Nephron (organoid): ENCODE measurements at regions not wholly inside any gene's neighbourhood (a gene's known extent, or its start where the extent isn't known, plus 50 kb on each side); places are given as distances from the start of the nearest gene placed in this dataset.

Experiments
- H3K27ac Mint-ChIP-seq, 3 experiments: 2 replicates each; pipeline ENCODE4 v1.8.0; 2020; ENCODE audit warnings: mixed read lengths in 3 of 3, mild to moderate bottlenecking in 2 of 3, moderate library complexity in 1 of 3
- H3K27me3 Mint-ChIP-seq: 2 replicates; pipeline ENCODE4 v1.8.0; 2021; ENCODE audit warnings: low read depth, mild to moderate bottlenecking, moderate library complexity, mixed read lengths
- H3K36me3 Mint-ChIP-seq: 2 replicates; pipeline ENCODE4 v1.8.0; 2020; ENCODE audit warnings: low read depth, mixed read lengths
- H3K4me1 Mint-ChIP-seq: 2 replicates; pipeline ENCODE4 v1.8.0; 2020; ENCODE audit warnings: mixed read lengths
- H3K4me3 Mint-ChIP-seq, 3 experiments: 2 replicates each; pipeline ENCODE4 v1.8.0; 2020; ENCODE audit warnings: mild to moderate bottlenecking in 3 of 3, mixed read lengths in 3 of 3, moderate library complexity in 2 of 3
- H3K9me3 Mint-ChIP-seq: 2 replicates; pipeline ENCODE4 v1.8.0; 2020; ENCODE audit warnings: mixed read lengths
- CTCF ChIP-seq, 3 experiments: fragments of 200-600 bp; sonication (generic); IDR thresholded peaks; one replicate each; pipeline ENCODE4 v1.5.0; 2021; ENCODE audit warnings: antibody characterized with exemption in 3 of 3; ENCODE audit not compliant: unreplicated experiment in 3 of 3

GRCh38 chr9:124101215-124101968 lies 89.8 kb downstream of the LHX2 start:
- Mint-ChIP-seq H3K27ac (no peak overlapping the region), H3K36me3 (no peaks in the 10 kb centered on the region), H3K9me3 (peaks cover 4% of the 10 kb centered on the region), H3K4me1 (no peaks in the 10 kb centered on the region), H3K4me3 (no peak overlapping the region), H3K27me3 (peaks cover 59% of the 10 kb centered on the region)
- no peak for TF ChIP-seq CTCF (IDR thresholded peaks at IDR 0.05; ENCODE audit: unreplicated experiment in 3 of 3)

- Mint-ChIP-seq H3K36me3 (no peaks in the 10 kb centered on the region), H3K27ac (no peak overlapping the region), H3K27me3 (peaks cover 59% of the 10 kb centered on the region)
These were observed 90.4 kb downstream of the LHX2 start for GRCh38 chr9:124101969-124102345.

GRCh38 chr9:124102363-124102762 lies 90.8 kb downstream of the LHX2 start:
- no peak overlapping the region for H3K27ac Mint-ChIP-seq
- no peak for TF ChIP-seq CTCF (IDR thresholded peaks at IDR 0.05; ENCODE audit: unreplicated experiment in 3 of 3)
- no peaks in the 10 kb centered on the region for H3K9me3 Mint-ChIP-seq
- peaks cover 59% of the 10 kb centered on the region for H3K27me3 Mint-ChIP-seq
- H3K4me1 Mint-ChIP-seq = no peaks in the 10 kb centered on the region
- H3K4me3 Mint-ChIP-seq = no peak overlapping the region
- no peaks in the 10 kb centered on the region for H3K36me3 Mint-ChIP-seq

More at GRCh38 chr9:124101969-124102345, 90.4 kb downstream of the LHX2 start:
- H3K4me3 Mint-ChIP-seq = no peak overlapping the region
- peaks cover 3% of the 10 kb centered on the region for H3K9me3 Mint-ChIP-seq
- no peak for TF ChIP-seq CTCF (IDR thresholded peaks at IDR 0.05; ENCODE audit: unreplicated experiment in 3 of 3)
- H3K4me1 Mint-ChIP-seq = no peaks in the 10 kb centered on the region

GRCh38 chr9:124105266-124105665 lies 93.7 kb downstream of the LHX2 start:
- no peak overlapping the region for H3K27ac Mint-ChIP-seq
- TF ChIP-seq CTCF (IDR thresholded peaks at IDR 0.05; ENCODE audit: unreplicated experiment in 3 of 3) = no peak

GRCh38 chr9:124108216-124108615 lies 96.6 kb downstream of the LHX2 start:
- Mint-ChIP-seq H3K9me3 (no peaks in the 10 kb centered on the region), H3K4me3 (no peak overlapping the region)

More at GRCh38 chr9:124105266-124105665, 93.7 kb downstream of the LHX2 start:
- Mint-ChIP-seq H3K4me3 (no peak overlapping the region), H3K4me1 (no peaks in the 10 kb centered on the region), H3K27me3 (peaks cover 58% of the 10 kb centered on the region), H3K9me3 (no peaks in the 10 kb centered on the region), H3K36me3 (no peaks in the 10 kb centered on the region)

More at GRCh38 chr9:124108216-124108615, 96.6 kb downstream of the LHX2 start:
- H3K27me3 Mint-ChIP-seq = peaks cover 41% of the 10 kb centered on the region
- no peak for TF ChIP-seq CTCF (IDR thresholded peaks at IDR 0.05; ENCODE audit: unreplicated experiment in 3 of 3)
- no peaks in the 10 kb centered on the region for H3K4me1 Mint-ChIP-seq
- no peak overlapping the region for H3K27ac Mint-ChIP-seq
- no peaks in the 10 kb centered on the region for H3K36me3 Mint-ChIP-seq
